Common myeloid progenitor, CD34-positive (primary cell): ENCODE measurements at regions not wholly inside any gene's neighbourhood (a gene's known extent, or its start where the extent isn't known, plus 50 kb on each side); places are given as distances from the start of the nearest gene placed in this dataset.
"Not testable (repeated sequence)": the region's sequence is repeated elsewhere in the genome, so short reads cannot be mapped to it uniquely, and the experiment has no call there.

Source experiments
- CTCF ChIA-PET: fragments of 350-600 bp; sonication (Branson Sonifier 250); formaldehyde crosslinking; loops from one replicate; lab custom pipeline; 2021; ENCODE audit warnings: antibody characterized with exemption; lab: Charles Lee
- POLR2A ChIA-PET: fragments of 350-600 bp; sonication (Branson Sonifier 250); formaldehyde crosslinking; loops from one replicate; lab custom pipeline; 2021; ENCODE audit warnings: antibody characterized with exemption; lab: Charles Lee
- DNase-seq, 3 donors: peaks; one replicate each; pipeline versions ENCODE4 v3.0.0 to v3.0.0-alpha.2; 2013
- H3K27ac ChIP-seq, 2 experiments: 1 replicate in 1 of 2; 2 replicates in 1 of 2; pipeline ENCODE4 v1.7.0; 2013; ENCODE audit warnings: inconsistent platforms in 2 of 2, low read length in 2 of 2, mild to moderate bottlenecking in 2 of 2, low read depth in 1 of 2, moderate library complexity in 1 of 2; ENCODE audit not compliant: severe bottlenecking in 2 of 2, insufficient read depth in 1 of 2, poor library complexity in 1 of 2
- H3K27me3 ChIP-seq, 5 experiments: replicated peaks in 2 of 5; 1 replicate in 3 of 5; 2 replicates in 2 of 5; pipeline versions ENCODE4 v1.6.1 to v1.7.0; 2013; ENCODE audit warnings: low read length in 4 of 5, mild to moderate bottlenecking in 2 of 5, moderate library complexity in 2 of 5, inconsistent platforms in 1 of 5; ENCODE audit not compliant: insufficient read depth in 5 of 5, control insufficient read depth in 4 of 5
- H3K36me3 ChIP-seq, 4 experiments: 1 replicate in 2 of 4; 2 replicates in 2 of 4; pipeline versions ENCODE4 v1.6.1 to v1.7.0; 2013; ENCODE audit warnings: low read length in 3 of 4, control low read depth in 1 of 4, mild to moderate bottlenecking in 1 of 4; ENCODE audit not compliant: control insufficient read depth in 4 of 4, insufficient read depth in 4 of 4
- H3K4me1 ChIP-seq, 4 experiments: 1 replicate in 3 of 4; 2 replicates in 1 of 4; pipeline versions ENCODE4 v1.6.1 to v1.7.1; 2013; ENCODE audit warnings: low read length in 3 of 4, mild to moderate bottlenecking in 3 of 4, control low read depth in 1 of 4, inconsistent platforms in 1 of 4, moderate library complexity in 1 of 4; ENCODE audit not compliant: control insufficient read depth in 4 of 4, insufficient read depth in 4 of 4; ENCODE audit errors: control extremely low read depth in 1 of 4
- H3K4me3 ChIP-seq, 7 experiments: 1 replicate in 4 of 7; 2 replicates in 3 of 7; pipeline versions ENCODE4 v1.5.1 to v1.7.0; 2013; ENCODE audit warnings: mild to moderate bottlenecking in 7 of 7, low read length in 6 of 7, moderate library complexity in 6 of 7, inconsistent platforms in 2 of 7, low read depth in 2 of 7, control low read depth in 1 of 7; ENCODE audit not compliant: insufficient read depth in 4 of 7, control insufficient read depth in 1 of 7; ENCODE audit errors: extremely low read depth in 1 of 7
- H3K9me3 ChIP-seq, 5 experiments: 1 replicate in 4 of 5; 2 replicates in 1 of 5; pipeline versions ENCODE4 v1.6.1 to v1.7.1; 2013; ENCODE audit warnings: low read length in 4 of 5, mild to moderate bottlenecking in 2 of 5, inconsistent platforms in 1 of 5, low read depth in 1 of 5, moderate library complexity in 1 of 5; ENCODE audit not compliant: control insufficient read depth in 4 of 5, insufficient read depth in 2 of 5; ENCODE audit errors: control extremely low read depth in 1 of 5
- whole genome bisulfite sequencing: methylation state at CpG from one replicate; pipeline ENCODE4 v1.1.5; 2013; ENCODE audit not compliant: insufficient coverage; 5-methylcytosine and 5-hydroxymethylcytosine counted together

DNA sequence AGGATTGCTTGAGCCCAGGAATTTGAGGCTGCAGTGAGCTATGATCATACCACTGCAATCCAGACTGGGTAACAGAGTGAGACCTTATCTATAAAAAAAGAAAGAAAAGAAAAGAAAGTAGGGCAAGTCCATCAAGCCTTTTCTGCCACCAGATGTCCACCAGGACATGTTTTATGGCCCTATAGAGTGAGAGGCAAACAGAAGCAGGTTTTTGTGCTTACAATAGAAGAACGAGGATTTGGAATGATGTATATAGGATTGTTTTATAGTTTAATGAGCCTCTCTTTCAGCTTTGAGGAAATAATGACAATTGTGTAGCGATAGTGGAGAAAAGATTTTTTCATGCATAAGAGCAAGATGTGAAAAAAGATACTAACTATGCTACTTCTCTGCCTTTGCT, 480.5 kb downstream of the KLF12 start:
- no peaks in the 10 kb centered on the region for H3K4me1 ChIP-seq
- CTCF ChIA-PET = no interaction called here
- POLR2A ChIA-PET = no interaction called here

DNA sequence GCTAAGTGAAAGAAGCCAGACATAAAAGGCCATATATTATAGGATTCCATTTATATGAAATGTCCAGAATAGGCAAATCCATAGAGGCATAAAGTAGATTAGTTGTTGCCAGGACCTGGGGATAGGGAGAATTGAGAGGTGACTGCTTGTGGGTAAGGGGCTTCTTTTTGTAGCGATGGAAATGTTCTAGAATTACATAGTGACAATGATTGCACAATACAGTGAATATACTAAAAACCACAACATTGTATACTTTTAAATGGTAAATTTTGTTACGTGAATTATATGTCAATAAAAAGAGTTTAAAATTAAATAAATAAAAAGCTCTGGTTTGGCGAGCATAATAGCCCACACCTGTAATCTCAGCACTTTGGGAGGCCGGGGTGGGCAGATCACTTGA, 486.8 kb downstream of the KLF12 start:
- H3K27me3 ChIP-seq = no peaks in the 10 kb centered on the region
- no peaks in the 10 kb centered on the region for H3K36me3 ChIP-seq
- H3K9me3 ChIP-seq = peaks cover 0 to 2% (median 0%) of the 10 kb centered on the region in 5 experiments
- ChIA-PET CTCF (no interaction called here), POLR2A (interaction anchor here (0.7 kb wide), 1 partner anchor 587 kb away, joined by 3 read pairs; no protein-coding TSS in a partner anchor)
- no peak for DNase-seq
- no peaks in the 10 kb centered on the region for H3K4me1 ChIP-seq
- WGBS = 100% methylated on average over 2 of the region's 4 CpGs
- no peak overlapping the region for H3K27ac ChIP-seq
- H3K4me3 ChIP-seq = no peak overlapping the region

More for the DNA sequence above, 480.5 kb downstream of the KLF12 start:
- Histone ChIP-seq H3K9me3 (peaks cover 0 to 1% (median 0%) of the 10 kb centered on the region in 5 experiments), H3K27ac (no peak overlapping the region), H3K36me3 (no peaks in the 10 kb centered on the region), H3K27me3 (no peaks in the 10 kb centered on the region), H3K4me3 (no peak overlapping the region)
- no peak for DNase-seq
- 100% methylated on average over 2 of the region's 2 CpGs for WGBS

GRCh38 chr13:73640476-73641179, 493.6 kb downstream of the KLF12 start:
- 98% methylated on average over 17 of the region's 30 CpGs for WGBS
- H3K36me3 ChIP-seq, H3K4me3 ChIP-seq, H3K9me3 ChIP-seq, DNase-seq, CTCF ChIA-PET, POLR2A ChIA-PET, H3K4me1 ChIP-seq, H3K27ac ChIP-seq, H3K27me3 ChIP-seq: not testable (repeated sequence)

GRCh38 chr13:73635166-73635787, 498.9 kb downstream of the KLF12 start:
- WGBS = 99% methylated on average over 4 of the region's 5 CpGs
- DNase-seq = no peak
- ChIA-PET CTCF (no interaction called here), POLR2A (no interaction called here)
- no peaks in the 10 kb centered on the region for H3K27me3 ChIP-seq
- peaks cover 0 to 3% (median 0%) of the 10 kb centered on the region in 4 experiments for H3K4me1 ChIP-seq
- H3K27ac ChIP-seq = no peak overlapping the region
- H3K36me3 ChIP-seq = no peaks in the 10 kb centered on the region
- no peaks in the 10 kb centered on the region for H3K9me3 ChIP-seq
- no peak overlapping the region for H3K4me3 ChIP-seq

DNA sequence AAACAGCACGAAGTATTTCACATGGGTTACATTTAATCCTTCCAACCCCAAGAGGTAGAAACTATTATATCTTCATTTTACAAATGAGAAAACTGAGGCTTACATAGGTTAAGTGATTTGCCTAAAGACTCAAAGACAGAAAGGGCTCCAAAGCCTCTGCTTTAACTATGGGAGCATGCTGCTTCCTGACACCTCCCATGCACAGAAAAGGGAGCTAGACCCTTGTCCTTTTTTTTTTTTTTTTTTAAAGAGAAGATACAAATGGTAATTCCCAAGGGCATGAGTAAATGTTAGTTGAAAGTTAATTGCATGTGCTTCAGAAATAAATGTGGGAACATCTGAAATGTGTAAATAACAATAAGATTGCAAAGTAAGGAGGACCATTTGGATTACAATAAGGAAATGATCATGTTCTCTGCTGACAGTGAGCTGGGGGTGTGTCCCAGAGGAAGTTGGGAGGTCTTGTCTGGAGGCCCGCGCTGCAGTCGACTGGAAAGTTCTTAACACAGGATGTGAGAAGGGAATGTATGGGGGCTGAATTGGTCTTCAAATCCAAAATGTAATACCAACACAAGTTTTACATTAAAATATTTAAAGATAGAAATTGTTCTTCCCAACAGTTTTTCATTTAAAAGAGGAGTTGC, 500.3 kb downstream of the KLF12 start:
- Histone ChIP-seq H3K36me3 (no peaks in the 10 kb centered on the region), H3K4me3 (no peak overlapping the region), H3K27ac (no peak overlapping the region), H3K9me3 (no peaks in the 10 kb centered on the region), H3K4me1 (peaks cover 0 to 3% (median 0%) of the 10 kb centered on the region in 4 experiments), H3K27me3 (no peaks in the 10 kb centered on the region)
- no CpG with 5 or more reads among the region's 4 CpGs for WGBS
- POLR2A ChIA-PET = interaction anchor here (0.6 kb wide), 1 partner anchor 819 kb away, joined by 4 read pairs; no protein-coding TSS in a partner anchor
- no peak for DNase-seq
- CTCF ChIA-PET = no interaction called here

DNA sequence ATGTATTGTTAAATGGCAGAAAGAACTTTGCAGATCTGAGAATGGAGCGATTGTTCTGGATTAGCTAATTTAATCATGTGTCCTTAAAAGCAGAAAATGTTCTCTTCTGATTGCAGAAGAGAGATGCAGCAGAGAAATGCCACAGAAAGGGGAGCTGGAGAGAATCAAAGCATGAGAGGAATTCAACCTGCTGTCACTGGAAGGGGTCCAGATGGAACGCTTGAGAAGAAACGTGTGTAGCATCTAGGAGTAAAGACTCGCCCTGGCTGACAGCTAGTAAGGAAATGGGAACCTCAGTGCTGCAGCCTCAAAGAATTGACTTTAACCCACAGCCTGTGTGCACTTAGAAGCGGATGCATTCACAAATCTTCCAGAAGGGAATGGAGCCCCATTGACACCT, 502.8 kb downstream of the KLF12 start:
- Histone ChIP-seq H3K27me3 (no peaks in the 10 kb centered on the region), H3K36me3 (no peaks in the 10 kb centered on the region), H3K9me3 (no peaks in the 10 kb centered on the region), H3K4me3 (no peak overlapping the region), H3K27ac (no peak overlapping the region), H3K4me1 (peaks cover 0 to 3% (median 0%) of the 10 kb centered on the region in 4 experiments)
- ChIA-PET POLR2A (no interaction called here), CTCF (no interaction called here)
- 89% methylated on average over 5 of the region's 5 CpGs for WGBS
- DNase-seq = no peak
